ENCODE measurements at regions not wholly inside any gene's neighbourhood (a gene's known extent, or its start where the extent isn't known, plus 50 kb on each side); places are given as distances from the start of the nearest gene placed in this dataset.

GRCh38 chr4:10889819-10890218 is 205.3 kb upstream of the CLNK start:
- Mint-ChIP-seq H3K4me1 (peaks cover 14% of the 10 kb centered on the region), H3K9me3 (peaks cover under 1% of the 10 kb centered on the region)

GRCh38 chr4:10879411-10880110 is 195.0 kb upstream of the CLNK start:
- no peak for TF ChIP-seq CTCF (IDR thresholded peaks at IDR 0.05; ENCODE audit: unreplicated experiment in 3 of 3)
- Mint-ChIP-seq H3K9me3 (no peaks in the 10 kb centered on the region), H3K27me3 (ENCODE audit: low read depth) (no peaks in the 10 kb centered on the region), H3K4me1 (no peaks in the 10 kb centered on the region), H3K36me3 (ENCODE audit: low read depth) (no peaks in the 10 kb centered on the region), H3K27ac (no peak overlapping the region), H3K4me3 (no peak overlapping the region)

More at GRCh38 chr4:10889819-10890218, 205.3 kb upstream of the CLNK start:
- Mint-ChIP-seq H3K4me3 (no peak overlapping the region), H3K27ac (no peak overlapping the region), H3K27me3 (ENCODE audit: low read depth) (no peaks in the 10 kb centered on the region), H3K36me3 (ENCODE audit: low read depth) (no peaks in the 10 kb centered on the region)
- TF ChIP-seq CTCF (IDR thresholded peaks at IDR 0.05; ENCODE audit: unreplicated experiment in 3 of 3), result no peak

GRCh38 chr4:10878861-10879260 is 194.3 kb upstream of the CLNK start:
- no peaks in the 10 kb centered on the region for H3K27me3 Mint-ChIP-seq (ENCODE audit: low read depth)
- H3K36me3 Mint-ChIP-seq (ENCODE audit: low read depth), result no peaks in the 10 kb centered on the region
- no peaks in the 10 kb centered on the region for H3K9me3 Mint-ChIP-seq
- no peak overlapping the region for H3K4me3 Mint-ChIP-seq
- no peak for TF ChIP-seq CTCF (IDR thresholded peaks at IDR 0.05; ENCODE audit: unreplicated experiment in 3 of 3)
- no peaks in the 10 kb centered on the region for H3K4me1 Mint-ChIP-seq
- H3K27ac Mint-ChIP-seq, result no peak overlapping the region

GRCh38 chr4:10877076-10877475 is 192.5 kb upstream of the CLNK start:
- Mint-ChIP-seq H3K36me3 (ENCODE audit: low read depth) (no peaks in the 10 kb centered on the region), H3K27ac (no peak overlapping the region), H3K4me1 (no peaks in the 10 kb centered on the region), H3K9me3 (no peaks in the 10 kb centered on the region), H3K4me3 (no peak overlapping the region), H3K27me3 (ENCODE audit: low read depth) (no peaks in the 10 kb centered on the region)
- TF ChIP-seq CTCF (IDR thresholded peaks at IDR 0.05; ENCODE audit: unreplicated experiment in 3 of 3), result no peak

GRCh38 chr4:10875144-10875799 is 190.7 kb upstream of the CLNK start:
- no peak for TF ChIP-seq CTCF (IDR thresholded peaks at IDR 0.05; ENCODE audit: unreplicated experiment in 3 of 3)
- Mint-ChIP-seq H3K9me3 (no peaks in the 10 kb centered on the region), H3K4me1 (no peaks in the 10 kb centered on the region)

GRCh38 chr4:10873809-10874208 is 189.2 kb upstream of the CLNK start:
- H3K4me1 Mint-ChIP-seq, result no peaks in the 10 kb centered on the region
- no peaks in the 10 kb centered on the region for H3K27me3 Mint-ChIP-seq (ENCODE audit: low read depth)
- H3K36me3 Mint-ChIP-seq (ENCODE audit: low read depth), result no peaks in the 10 kb centered on the region
- no peak overlapping the region for H3K27ac Mint-ChIP-seq
- TF ChIP-seq CTCF (IDR thresholded peaks at IDR 0.05; ENCODE audit: unreplicated experiment in 3 of 3), result no peak
- H3K4me3 Mint-ChIP-seq, result no peak overlapping the region
- no peaks in the 10 kb centered on the region for H3K9me3 Mint-ChIP-seq

More at GRCh38 chr4:10875144-10875799, 190.7 kb upstream of the CLNK start:
- H3K36me3 Mint-ChIP-seq (ENCODE audit: low read depth), result no peaks in the 10 kb centered on the region
- no peaks in the 10 kb centered on the region for H3K27me3 Mint-ChIP-seq (ENCODE audit: low read depth)
- H3K4me3 Mint-ChIP-seq, result no peak overlapping the region
- H3K27ac Mint-ChIP-seq, result no peak overlapping the region
